Coronary artery (tissue), 2 donors: ENCODE measurements at regions not wholly inside any gene's neighbourhood (a gene's known extent, or its start where the extent isn't known, plus 50 kb on each side); places are given as distances from the start of the nearest gene placed in this dataset.

Source experiments
- DNase-seq: peaks from one replicate; pipeline ENCODE4 v3.0.0-alpha.2; 2017; ENCODE audit warnings: low spot score
- H3K27ac ChIP-seq, 2 donors: fragments of 200-600 bp; sonication (generic); one replicate each; pipeline ENCODE4 v1.5.1; 2016 to 2019
- H3K4me3 ChIP-seq: fragments of 200-600 bp; sonication (generic); 2 replicates; pipeline ENCODE4 v1.5.1; 2016; ENCODE audit warnings: mild to moderate bottlenecking, moderate library complexity
- CTCF ChIP-seq: fragments of 200-600 bp; sonication (generic); IDR thresholded peaks from one replicate; pipeline ENCODE4 v1.5.1; 2019; ENCODE audit warnings: antibody characterized with exemption

GRCh38 chr11:119905162-119905561 lies 176.2 kb upstream of the NECTIN1 start:
- H3K27ac ChIP-seq: no peak overlapping the region
- no peak overlapping the region for H3K4me3 ChIP-seq
- no peak for TF ChIP-seq CTCF
- DNase-seq: no peak

- Histone ChIP-seq H3K4me3 (no peak overlapping the region), H3K27ac (no peak overlapping the region)
- DNase-seq: no peak
- TF ChIP-seq CTCF: no peak
Measured at GRCh38 chr11:119904531-119905035, 175.6 kb upstream of the NECTIN1 start.

GRCh38 chr11:119903821-119904220 lies 174.8 kb upstream of the NECTIN1 start:
- TF ChIP-seq CTCF: no peak
- DNase-seq: no peak
- Histone ChIP-seq H3K27ac (no peak overlapping the region), H3K4me3 (no peak overlapping the region)

GRCh38 chr11:119903389-119903788 lies 174.4 kb upstream of the NECTIN1 start:
- no peak overlapping the region for H3K4me3 ChIP-seq
- DNase-seq: no peak
- TF ChIP-seq CTCF: no peak
- no peak overlapping the region for H3K27ac ChIP-seq

- Histone ChIP-seq H3K4me3 (no peak overlapping the region), H3K27ac (no peak overlapping the region)
- TF ChIP-seq CTCF: no peak
- DNase-seq: no peak
Measured at GRCh38 chr11:119902656-119903231, 173.7 kb upstream of the NECTIN1 start.

GRCh38 chr11:119901657-119902577 lies 172.9 kb upstream of the NECTIN1 start:
- no peak overlapping the region for H3K27ac ChIP-seq
- H3K4me3 ChIP-seq: no peak overlapping the region
- no peak for DNase-seq
- no peak for TF ChIP-seq CTCF
